ENCODE measurements at regions not wholly inside any gene's neighbourhood (a gene's known extent, or its start where the extent isn't known, plus 50 kb on each side); places are given as distances from the start of the nearest gene placed in this dataset.
"Not testable (repeated sequence)": the region's sequence is repeated elsewhere in the genome, so short reads cannot be mapped to it uniquely, and the experiment has no call there.

DNA sequence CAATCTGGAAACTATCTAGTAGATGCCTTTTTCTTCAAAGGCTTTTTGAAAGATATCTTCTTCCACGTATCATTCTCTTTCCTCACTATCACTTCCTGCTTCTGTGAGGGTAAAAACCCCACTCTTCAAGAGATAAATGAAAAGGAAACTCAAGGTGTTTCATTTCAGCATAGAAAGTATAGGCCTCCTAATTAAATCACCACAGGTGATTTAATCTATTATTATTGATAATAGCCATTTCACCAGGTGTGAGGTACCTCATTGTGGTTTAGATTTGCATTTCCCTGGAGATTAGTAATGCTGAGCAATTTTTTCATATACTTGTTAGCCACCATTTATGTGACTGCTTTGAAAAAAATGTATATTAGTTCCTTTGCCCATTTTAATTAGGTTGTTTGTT, 92.0 kb upstream of the EMCN start:
- DNase-seq = no peak

DNA sequence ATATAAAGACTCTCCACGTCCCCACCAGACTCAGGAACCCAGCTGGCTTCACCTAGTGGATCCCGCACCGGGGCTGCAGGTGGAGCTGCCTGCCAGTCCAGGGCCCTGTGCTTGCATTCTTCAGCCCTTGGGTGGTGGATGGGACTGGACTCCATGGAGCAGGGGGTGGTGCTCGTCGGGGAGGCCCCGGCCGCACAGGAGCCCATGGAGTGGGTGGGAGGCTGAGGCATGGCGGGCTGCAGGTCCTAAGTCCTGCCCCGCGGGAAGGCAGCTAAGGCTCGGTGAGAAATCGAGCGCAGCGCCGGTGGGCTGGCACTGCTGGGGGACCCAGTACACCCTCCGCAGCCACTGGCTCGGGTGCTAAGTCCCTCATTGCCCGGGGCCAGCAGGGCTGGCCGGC, 90.8 kb upstream of the EMCN start:
- DNase-seq = not testable (repeated sequence)

DNA sequence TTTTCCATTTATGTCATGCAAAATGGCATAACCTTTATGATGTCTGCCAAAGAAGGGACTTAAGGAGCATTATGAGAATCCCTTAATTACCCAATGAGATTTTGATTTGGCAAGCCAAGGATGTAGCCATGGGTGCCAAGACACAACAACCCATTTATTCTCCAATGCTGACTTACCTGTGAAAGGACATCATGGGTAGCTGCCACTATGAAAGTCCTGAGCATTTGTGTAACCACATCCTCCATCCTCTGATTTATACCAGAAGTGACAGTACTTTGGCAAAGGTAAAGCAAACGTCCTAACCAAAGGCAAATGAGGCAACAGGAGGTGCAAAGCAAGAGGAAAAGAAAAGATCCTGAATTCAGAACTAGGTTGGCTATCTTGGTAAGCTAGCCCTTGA, 87.3 kb upstream of the EMCN start:
- no peak for DNase-seq

DNA sequence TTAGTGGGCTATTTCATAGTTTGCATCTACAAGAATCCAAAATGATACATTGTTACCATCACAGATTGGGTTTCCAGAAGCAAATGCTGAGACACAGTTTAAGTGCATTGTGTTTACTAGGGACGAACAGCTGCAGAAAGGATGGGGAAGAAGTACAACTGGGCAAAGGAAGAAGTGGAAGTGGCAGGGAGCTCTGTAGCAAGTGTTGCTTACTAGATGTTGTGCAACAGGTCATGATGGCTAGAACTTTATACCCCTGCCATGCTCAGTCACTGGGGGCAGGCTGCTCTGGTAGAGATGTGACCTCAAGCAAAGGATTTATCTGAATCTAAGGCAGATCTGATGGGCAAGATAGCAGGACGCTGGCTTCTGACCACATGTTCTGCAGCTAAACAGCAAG, 76.1 kb upstream of the EMCN start:
- no peak for DNase-seq

DNA sequence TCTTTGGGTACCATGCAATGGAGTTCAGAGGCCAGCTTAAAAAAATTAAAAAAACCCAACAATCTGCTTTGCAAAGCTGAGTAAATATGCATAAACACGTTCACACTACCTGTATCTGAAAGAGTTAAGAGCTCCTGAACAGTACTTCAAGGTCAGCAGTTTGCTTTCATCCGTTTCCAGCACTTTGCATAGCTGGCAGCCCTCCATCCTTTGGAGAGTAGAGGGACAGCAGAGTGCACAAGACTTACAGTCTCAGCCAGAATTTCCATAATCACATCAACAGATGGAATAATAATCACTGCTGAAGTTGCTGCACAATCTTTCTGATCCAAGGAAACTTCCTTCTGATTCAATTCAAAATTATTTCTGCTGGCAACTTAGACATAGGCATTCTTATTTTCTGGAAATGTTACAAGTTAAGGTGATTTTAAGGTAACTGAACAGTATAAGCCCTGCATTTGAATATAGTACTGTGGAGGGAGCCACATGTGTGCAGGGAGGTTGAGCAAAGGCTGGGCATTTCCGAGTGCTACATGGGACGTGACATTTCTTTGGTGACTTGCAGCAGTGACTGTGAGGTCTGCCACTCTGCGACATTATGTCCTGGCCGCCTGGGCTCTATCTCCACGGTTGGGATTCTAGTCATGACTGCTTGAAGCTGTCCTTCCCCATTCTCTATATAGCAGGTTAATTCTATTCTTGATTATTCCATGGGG, 73.5 kb upstream of the EMCN start:
- peak; percentile 16 for DNase-seq

DNA sequence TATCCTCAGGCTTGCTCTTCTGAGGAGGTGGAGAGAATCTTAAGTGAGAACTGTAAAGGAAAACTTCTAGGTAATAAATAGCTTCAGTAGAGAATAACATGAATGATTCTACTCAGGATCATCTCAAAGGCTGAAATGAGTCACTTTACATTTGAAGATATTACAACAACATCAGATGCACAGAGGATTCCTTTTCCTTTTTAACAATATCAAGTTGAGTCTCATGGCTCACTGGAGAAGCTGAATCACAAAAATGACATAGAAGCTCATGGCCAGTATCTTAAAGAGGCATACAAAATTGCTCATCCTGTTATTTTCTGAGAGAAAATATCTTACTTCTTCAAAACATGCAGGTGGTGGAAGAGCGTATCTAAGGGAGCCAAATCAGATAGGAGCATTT, 72.5 kb upstream of the EMCN start:
- DNase-seq = no peak

DNA sequence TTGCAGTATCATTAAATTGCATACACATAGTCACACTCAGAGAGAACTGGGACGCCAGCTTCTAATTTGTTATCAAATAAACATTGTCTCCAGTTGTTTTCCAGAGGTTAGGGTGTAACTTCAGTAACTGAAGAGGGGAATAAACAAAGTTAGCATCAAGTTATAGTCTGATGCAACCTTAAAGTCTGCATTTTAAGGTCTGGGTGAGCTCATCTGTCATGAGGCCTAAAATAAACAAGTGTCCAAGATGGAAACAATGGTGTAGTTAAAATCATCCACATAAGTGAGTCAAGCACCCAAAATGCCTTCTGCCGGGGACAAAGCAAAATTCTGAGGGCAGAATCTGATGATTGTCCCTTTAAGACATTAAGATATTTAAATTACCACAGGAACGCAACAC, 70.3 kb upstream of the EMCN start:
- DNase-seq = no peak

DNA sequence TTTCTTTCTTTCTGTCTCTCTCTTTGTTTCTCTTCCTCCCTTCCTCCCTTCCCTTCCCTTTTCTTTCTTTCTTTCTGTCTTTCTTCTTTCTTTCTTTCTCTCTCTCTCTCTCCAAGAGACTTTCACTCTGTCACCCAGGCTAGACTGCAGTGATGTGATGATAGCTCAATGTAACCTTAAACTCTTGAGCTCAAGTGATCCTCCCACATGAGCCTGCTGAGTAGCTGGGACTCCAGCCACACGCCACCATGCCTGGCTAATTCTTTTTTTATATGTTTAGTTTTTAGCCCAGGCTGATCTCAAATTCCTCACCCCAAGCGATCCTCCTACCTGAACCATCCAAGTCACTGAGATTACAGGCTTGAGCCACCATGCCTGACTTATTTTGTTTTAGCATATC, 64.3 kb upstream of the EMCN start:
- DNase-seq = no peak

DNA sequence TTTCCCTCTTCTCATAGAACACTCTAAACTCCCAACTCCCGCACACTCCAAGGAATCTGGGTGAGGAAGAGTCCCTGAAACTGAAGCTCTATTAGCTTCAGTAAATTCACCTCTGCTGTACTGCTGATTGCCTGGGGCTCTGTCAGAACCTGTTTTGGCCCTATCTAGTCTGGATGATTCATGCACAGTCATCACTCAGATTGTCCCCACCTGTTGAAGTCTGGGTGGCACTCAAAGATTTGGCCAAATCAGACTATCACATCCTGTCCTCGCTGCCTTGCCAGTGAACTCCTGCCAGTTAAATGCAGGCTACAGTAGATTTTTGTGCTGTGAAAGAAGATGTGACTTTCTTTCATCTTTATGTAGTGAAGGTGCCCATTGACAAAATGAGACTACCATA, 63.5 kb upstream of the EMCN start:
- DNase-seq = no peak

DNA sequence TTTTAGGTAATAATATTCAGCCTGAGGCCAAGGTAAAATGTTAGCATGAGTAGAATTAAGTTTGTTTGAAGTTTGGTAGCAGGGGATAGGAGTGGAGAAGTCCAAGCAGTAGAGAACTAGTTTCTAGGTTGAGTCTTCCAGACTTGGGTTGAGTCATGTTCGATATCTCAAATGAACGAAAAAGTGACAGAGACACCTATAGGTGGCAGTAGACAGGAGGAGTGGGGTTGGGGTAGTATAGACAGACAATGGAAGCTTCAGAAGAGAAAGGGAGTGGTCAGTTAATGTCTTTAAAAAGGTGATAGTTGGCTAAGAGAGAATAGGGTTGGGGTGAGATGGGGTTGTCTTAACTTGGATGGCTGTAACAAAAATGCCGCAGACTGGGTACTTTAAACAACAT, 58.7 kb upstream of the EMCN start:
- DNase-seq = no peak

DNA sequence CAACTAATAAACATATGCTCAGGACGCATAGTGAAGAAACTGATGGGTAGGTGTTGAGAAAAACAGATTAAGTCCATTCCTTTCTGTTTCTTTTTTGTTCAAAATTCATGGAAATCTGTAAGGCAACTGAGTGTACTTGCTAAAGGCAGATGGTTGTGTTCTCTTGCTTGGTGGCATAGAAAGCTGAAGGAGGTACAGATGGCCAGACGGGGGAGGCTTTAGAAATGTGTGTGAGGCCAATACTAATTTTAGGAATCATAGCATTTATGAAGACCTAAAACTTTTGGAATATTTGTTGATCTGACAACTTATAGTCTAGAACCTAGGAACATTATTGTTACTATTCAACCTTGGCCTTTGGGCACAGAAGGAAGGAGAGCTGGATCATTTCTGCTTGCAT, 56.8 kb upstream of the EMCN start:
- DNase-seq = no peak

DNA sequence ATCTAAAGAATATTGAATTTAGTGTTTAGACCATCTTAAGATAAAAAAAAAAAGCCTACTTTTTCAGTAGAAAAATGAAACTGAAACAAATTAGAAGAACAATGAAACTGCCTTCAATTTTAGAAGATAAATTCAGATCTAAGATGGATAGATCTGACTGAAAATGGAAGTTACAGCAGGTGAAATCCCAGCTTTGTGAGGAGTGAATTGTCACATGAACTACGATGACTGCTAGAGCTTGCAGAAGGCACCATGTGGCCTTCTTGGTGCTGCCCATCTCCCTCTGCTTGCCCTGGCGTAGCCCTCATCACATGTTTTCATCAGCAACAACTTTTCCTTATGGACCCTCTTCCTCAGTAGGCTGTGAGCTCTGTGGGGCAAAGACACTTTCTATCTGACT, 51.4 kb upstream of the EMCN start:
- DNase-seq = no peak
